ENCODE measurements at regions not wholly inside any gene's neighbourhood (a gene's known extent, or its start where the extent isn't known, plus 50 kb on each side); places are given as distances from the start of the nearest gene placed in this dataset.

DNA sequence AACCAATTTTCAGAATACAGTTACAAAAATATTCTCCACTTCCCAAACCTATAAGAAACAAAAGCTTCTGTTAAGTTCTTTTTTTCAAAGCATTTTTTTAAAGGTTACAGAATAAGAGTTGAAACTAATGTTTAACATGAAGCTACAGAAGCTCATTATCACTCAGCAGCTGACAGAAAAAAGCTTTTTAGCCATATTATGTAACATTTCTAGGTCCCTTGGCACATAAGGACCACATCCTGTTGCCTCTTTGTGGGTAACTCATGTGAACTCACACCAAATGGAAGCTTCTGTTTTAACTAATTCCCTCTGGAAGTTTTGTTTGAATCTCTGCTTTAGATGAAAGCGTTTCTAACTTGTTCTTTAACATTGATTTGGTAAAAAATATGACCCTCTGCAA lies 242.5 kb upstream of the TMPRSS15 start:
- H3K9me3 ChIP-seq: no peaks in the 10 kb centered on the region
- no peak overlapping the region for H3K27ac ChIP-seq
- no peaks in the 10 kb centered on the region for H3K36me3 ChIP-seq
- intact Hi-C loops (cut with DNase I): no loop called here
- ATAC-seq: no peak
- H3K4me3 ChIP-seq: no peak overlapping the region
- no peak for DNase-seq
- 49 to 59% (median 55%) methylated on average over 1 of the region's 1 CpG for WGBS, 4 donors
- H3K4me1 ChIP-seq: no peaks in the 10 kb centered on the region
- no peaks in the 10 kb centered on the region for H3K27me3 ChIP-seq
- TF ChIP-seq CTCF (IDR thresholded peaks at IDR 0.05) (no peak), POLR2A (IDR thresholded peaks at IDR 0.05) (no peak)

- intact Hi-C loops (cut with DNase I): no loop called here
- no peak for DNase-seq
Measured at GRCh38 chr21:18655931-18656330, 252.3 kb upstream of the TMPRSS15 start.

DNA sequence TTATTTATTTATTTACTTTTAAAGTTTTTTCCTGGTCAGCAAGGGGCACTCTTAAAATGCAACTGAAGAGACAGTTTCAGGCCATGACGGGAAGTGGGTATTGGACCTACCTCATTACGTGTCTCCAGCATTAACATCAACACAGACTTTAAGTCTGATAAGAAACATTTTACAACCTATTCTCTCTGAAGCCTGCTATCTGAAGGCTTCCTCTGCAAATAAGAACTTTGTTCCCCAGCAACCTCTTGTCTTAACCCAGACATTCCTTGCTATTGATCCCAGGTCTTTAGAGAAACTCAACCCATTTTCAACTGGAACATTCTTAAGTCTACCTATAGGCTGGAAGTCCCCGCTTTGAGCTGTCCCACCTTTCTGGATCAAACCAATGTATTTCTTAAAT lies 258.3 kb upstream of the TMPRSS15 start:
- peaks cover 0 to 5% (median 0%) of the 10 kb centered on the region in 12 donors for H3K9me3 ChIP-seq
- intact Hi-C loops (cut with DNase I): no loop called here

More at GRCh38 chr21:18655931-18656330, 252.3 kb upstream of the TMPRSS15 start:
- H3K27ac ChIP-seq: no peak overlapping the region
- no peak for ATAC-seq
- no peaks in the 10 kb centered on the region for H3K36me3 ChIP-seq
- H3K4me3 ChIP-seq: no peak overlapping the region
- TF ChIP-seq POLR2A (IDR thresholded peaks at IDR 0.05) (no peak), CTCF (IDR thresholded peaks at IDR 0.05) (no peak)
- H3K9me3 ChIP-seq: peaks cover 0 to 6% (median 0%) of the 10 kb centered on the region in 12 donors
- 66 to 73% (median 71%) methylated on average over 3 of the region's 3 CpGs for WGBS, 4 donors
- no peaks in the 10 kb centered on the region for H3K27me3 ChIP-seq
- H3K4me1 ChIP-seq: no peaks in the 10 kb centered on the region

DNA sequence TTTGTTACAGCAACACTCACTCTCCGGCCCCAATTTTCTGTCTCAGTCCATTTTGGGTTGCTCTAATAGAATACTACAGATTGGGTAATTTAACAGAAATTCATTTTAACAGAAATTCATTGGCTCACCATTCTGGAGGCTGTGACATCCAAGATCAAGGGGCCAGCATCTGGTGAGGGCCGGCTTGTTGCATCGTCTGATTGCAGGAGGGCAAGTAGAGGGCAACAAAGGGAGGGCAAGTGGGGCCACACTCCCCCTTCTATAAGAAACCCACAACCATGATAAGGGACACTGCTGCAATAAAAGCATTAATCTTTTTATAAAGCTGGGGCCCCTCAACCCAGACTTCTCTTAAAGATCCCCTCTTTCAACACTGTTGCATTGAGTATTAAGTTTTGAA lies 260.1 kb upstream of the TMPRSS15 start:
- Histone ChIP-seq H3K4me1 (no peaks in the 10 kb centered on the region), H3K36me3 (no peaks in the 10 kb centered on the region), H3K27ac (no peak overlapping the region), H3K27me3 (no peaks in the 10 kb centered on the region), H3K9me3 (peaks cover 0 to 13% (median 0%) of the 10 kb centered on the region in 12 donors), H3K4me3 (no peak overlapping the region)
- DNase-seq: peak in 1 of 5 donors; percentile 6
- WGBS, 4 donors: 76 to 83% (median 78%) methylated on average over 3 of the region's 3 CpGs
- intact Hi-C loops (cut with DNase I): no loop called here
- ATAC-seq: no peak
- no peak for TF ChIP-seq CTCF (IDR thresholded peaks at IDR 0.05)
- TF ChIP-seq POLR2A (IDR thresholded peaks at IDR 0.05): no peak

More for the DNA sequence above, 258.3 kb upstream of the TMPRSS15 start:
- WGBS, 4 donors: 71 to 81% (median 76%) methylated on average over 3 of the region's 3 CpGs
- H3K27ac ChIP-seq: no peak overlapping the region
- ATAC-seq: no peak
- no peak for DNase-seq
- H3K27me3 ChIP-seq: no peaks in the 10 kb centered on the region
- H3K4me1 ChIP-seq: no peaks in the 10 kb centered on the region
- H3K36me3 ChIP-seq: no peaks in the 10 kb centered on the region
- TF ChIP-seq CTCF (IDR thresholded peaks at IDR 0.05) (no peak), POLR2A (IDR thresholded peaks at IDR 0.05) (no peak)
- no peak overlapping the region for H3K4me3 ChIP-seq

All from heart left ventricle (tissue), 16 donors.